PC-9 (cell line): ENCODE measurements at regions not wholly inside any gene's neighbourhood (a gene's known extent, or its start where the extent isn't known, plus 50 kb on each side); places are given as distances from the start of the nearest gene placed in this dataset.

Experiments
- CTCF ChIP-seq: fragments of 200-600 bp; sonication (generic); conservative IDR thresholded peaks from 2 replicates; pipeline ENCODE4 v1.6.1; 2017; ENCODE audit warnings: mixed run types, antibody characterized with exemption, mild to moderate bottlenecking, moderate library complexity
- EZH2 ChIP-seq: fragments of 200-600 bp; sonication (generic); IDR thresholded peaks from 2 replicates; pipeline ENCODE4 v1.8.0; 2017; ENCODE audit warnings: antibody characterized with exemption, low read depth

DNA sequence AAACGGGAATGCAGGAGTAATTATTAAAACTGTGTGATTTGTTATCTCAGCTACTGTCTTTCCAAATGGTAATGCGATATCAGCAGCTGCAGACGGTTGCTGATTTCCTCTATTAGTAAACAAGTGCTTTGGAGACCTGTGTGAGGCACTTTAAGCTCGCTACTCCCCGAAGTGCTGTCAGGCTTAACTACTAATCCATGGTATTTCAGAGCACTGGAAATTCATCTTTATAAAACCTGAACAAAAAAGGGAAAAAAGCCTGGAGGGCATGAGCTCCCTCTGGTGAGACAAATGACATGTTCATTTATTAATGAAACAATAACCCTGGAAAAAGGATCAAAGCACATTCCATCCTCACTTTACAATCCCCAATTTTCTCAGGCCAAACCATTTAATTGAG lies 143.6 kb upstream of the OTX2 start:
- TF ChIP-seq CTCF (no peak), EZH2 (no peak)
